Caco-2 (cell line): ENCODE measurements at regions not wholly inside any gene's neighbourhood (a gene's known extent, or its start where the extent isn't known, plus 50 kb on each side); places are given as distances from the start of the nearest gene placed in this dataset.

Source experiments
- BruUV-seq: library from RNA; stranded (reverse); fragments of 400-500 nt; replicated peaks from 2 replicates; lab custom pipeline; 2021; lab: Mats Ljungman, UMichigan
- CTCF ChIA-PET: fragments of 300-600 bp; sonication (Branson Sonifier 250); formaldehyde crosslinking; loops from one replicate; lab custom pipeline; 2022; ENCODE audit warnings: antibody characterized with exemption; lab: Charles Lee
- POLR2A ChIA-PET: fragments of 300-600 bp; sonication (Branson Sonifier 250); formaldehyde crosslinking; loops from one replicate; lab custom pipeline; 2022; ENCODE audit warnings: antibody characterized with exemption; lab: Charles Lee
- DNase-seq, 2 experiments: peaks; one replicate each; pipeline versions ENCODE4 v3.0.0 to v3.0.0-alpha.2; 2020 to 2022
- H3K27me3 ChIP-seq: replicated peaks from 2 replicates; pipeline ENCODE4 v1.6.0; 2011; ENCODE audit warnings: low read length; ENCODE audit not compliant: control insufficient read depth, insufficient read depth
- H3K36me3 ChIP-seq: 2 replicates; pipeline ENCODE4 v1.5.1; 2011; ENCODE audit warnings: low read length; ENCODE audit not compliant: control insufficient read depth, insufficient read depth
- H3K4me1 ChIP-seq: fragments of 250-450 bp; sonication (Bioruptor Pico); 2 replicates; pipeline ENCODE4 v1.5.1; 2020; ENCODE audit warnings: mild to moderate bottlenecking
- H3K4me3 ChIP-seq: 2 replicates; pipeline ENCODE4 v1.5.1; 2011; ENCODE audit warnings: low read depth, mild to moderate bottlenecking, control low read depth, low read length
- H3K9me3 ChIP-seq: fragments of 250-450 bp; sonication (Bioruptor Pico); 2 replicates; pipeline ENCODE4 v1.5.1; 2020; ENCODE audit warnings: mild to moderate bottlenecking, moderate library complexity
- H3K27ac Mint-ChIP-seq: one replicate; pipeline ENCODE4 v1.8.0; 2022; ENCODE audit warnings: mixed read lengths; ENCODE audit not compliant: unreplicated experiment
- H3K27me3 Mint-ChIP-seq: one replicate; pipeline ENCODE4 v1.8.0; 2022; ENCODE audit warnings: mixed read lengths; ENCODE audit not compliant: insufficient read depth, unreplicated experiment
- H3K36me3 Mint-ChIP-seq: one replicate; pipeline ENCODE4 v1.8.0; 2022; ENCODE audit warnings: mild to moderate bottlenecking, mixed read lengths; ENCODE audit not compliant: insufficient read depth, unreplicated experiment
- H3K4me1 Mint-ChIP-seq: one replicate; pipeline ENCODE4 v1.8.0; 2022; ENCODE audit warnings: low read depth, mixed read lengths; ENCODE audit not compliant: unreplicated experiment
- H3K4me3 Mint-ChIP-seq: one replicate; pipeline ENCODE4 v1.8.0; 2022; ENCODE audit warnings: mild to moderate bottlenecking, moderate library complexity, mixed read lengths; ENCODE audit not compliant: unreplicated experiment
- H3K9me3 Mint-ChIP-seq: one replicate; pipeline ENCODE4 v1.8.0; 2022; ENCODE audit warnings: mixed read lengths; ENCODE audit not compliant: unreplicated experiment
- CTCF ChIP-seq, 2 experiments: fragments of 200-600 bp in 1 of 2; IDR thresholded peaks; 1 replicate in 1 of 2; 2 replicates in 1 of 2; pipeline versions ENCODE4 v1.5.1 to v1.8.0; 2011 to 2022; ENCODE audit warnings: antibody characterized with exemption in 1 of 2, control low read depth in 1 of 2, inconsistent platforms in 1 of 2, low read depth in 1 of 2, low read length in 1 of 2, mild to moderate bottlenecking in 1 of 2, moderate library complexity in 1 of 2; ENCODE audit not compliant: insufficient read depth in 1 of 2, severe bottlenecking in 1 of 2, unreplicated experiment in 1 of 2
- intact Hi-C: fragments of 100-400 bp; cut with micrococcal nuclease; formaldehyde crosslinking; loops from one replicate; pipeline ENCODE4 v1.10.0; 2022; ENCODE audit not compliant: unreplicated experiment

GRCh38 chr12:14191612-14192011 is 173.9 kb upstream of the ATF7IP start:
- H3K27me3 Mint-ChIP-seq = no peaks in the 10 kb centered on the region
- Histone ChIP-seq H3K4me1 (no peaks in the 10 kb centered on the region), H3K9me3 (0 out of 2 replicates have a peak, but pooled peaks cover 6% of the 10 kb centered on the region), H3K4me3 (no peak overlapping the region), H3K27me3 (no peaks in the 10 kb centered on the region), H3K36me3 (no peaks in the 10 kb centered on the region; the same call in 1 of the 2 replicates)
- peaks cover 23% of the 10 kb centered on the region for H3K9me3 Mint-ChIP-seq
- ChIA-PET POLR2A (no interaction called here), CTCF (no interaction called here)
- TF ChIP-seq CTCF (IDR thresholded peaks at IDR 0.05; ENCODE audit: insufficient read depth in 1 of 2, low read depth in 1 of 2, low read length in 1 of 2, severe bottlenecking in 1 of 2, unreplicated experiment in 1 of 2) = no peak
- no peaks in the 10 kb centered on the region for H3K4me1 Mint-ChIP-seq
- no TSS peak for BruUV-seq
- H3K36me3 Mint-ChIP-seq = no peaks in the 10 kb centered on the region
- no peak overlapping the region for H3K4me3 Mint-ChIP-seq
- intact Hi-C loops = no loop called here
- DNase-seq = no peak
- H3K27ac Mint-ChIP-seq = no peak overlapping the region

- Histone ChIP-seq H3K4me3 (no peak overlapping the region), H3K27me3 (no peaks in the 10 kb centered on the region), H3K9me3 (0 out of 2 replicates have a peak, but pooled peaks cover 6% of the 10 kb centered on the region), H3K4me1 (no peaks in the 10 kb centered on the region), H3K36me3 (no peaks in the 10 kb centered on the region; the same call in 1 of the 2 replicates)
- TF ChIP-seq CTCF (IDR thresholded peaks at IDR 0.05; ENCODE audit: insufficient read depth in 1 of 2, low read depth in 1 of 2, low read length in 1 of 2, severe bottlenecking in 1 of 2, unreplicated experiment in 1 of 2) = no peak
- DNase-seq = no peak
- H3K4me3 Mint-ChIP-seq = no peak overlapping the region
- no peaks in the 10 kb centered on the region for H3K4me1 Mint-ChIP-seq
- H3K27me3 Mint-ChIP-seq = no peaks in the 10 kb centered on the region
- POLR2A ChIA-PET = no interaction called here
- CTCF ChIA-PET = no interaction called here
- peaks cover 6% of the 10 kb centered on the region for H3K9me3 Mint-ChIP-seq
- no peaks in the 10 kb centered on the region for H3K36me3 Mint-ChIP-seq
- intact Hi-C loops = no loop called here
- no peak overlapping the region for H3K27ac Mint-ChIP-seq
- BruUV-seq = no TSS peak
Measured at GRCh38 chr12:14193639-14194038, 171.8 kb upstream of the ATF7IP start.

GRCh38 chr12:14194572-14194971 is 170.9 kb upstream of the ATF7IP start:
- H3K36me3 ChIP-seq = no peaks in the 10 kb centered on the region
- no peak for DNase-seq
- no peaks in the 10 kb centered on the region for H3K9me3 Mint-ChIP-seq
- H3K27me3 Mint-ChIP-seq = no peaks in the 10 kb centered on the region
- no TSS peak for BruUV-seq
- TF ChIP-seq CTCF (IDR thresholded peaks at IDR 0.05; ENCODE audit: insufficient read depth in 1 of 2, low read depth in 1 of 2, low read length in 1 of 2, severe bottlenecking in 1 of 2, unreplicated experiment in 1 of 2) = no peak
- intact Hi-C loops = no loop called here
- H3K4me1 ChIP-seq = no peaks in the 10 kb centered on the region
- H3K4me1 Mint-ChIP-seq = no peaks in the 10 kb centered on the region
- ChIA-PET CTCF (no interaction called here), POLR2A (no interaction called here)
- peaks cover 6% of the 10 kb centered on the region; the same call in 1 of the 2 replicates for H3K9me3 ChIP-seq
- no peak overlapping the region for H3K27ac Mint-ChIP-seq
- H3K27me3 ChIP-seq = no peaks in the 10 kb centered on the region
- H3K4me3 ChIP-seq = no peak overlapping the region
- H3K4me3 Mint-ChIP-seq = no peak overlapping the region
- no peaks in the 10 kb centered on the region for H3K36me3 Mint-ChIP-seq
